ENCODE measurements at regions not wholly inside any gene's neighbourhood (a gene's known extent, or its start where the extent isn't known, plus 50 kb on each side); places are given as distances from the start of the nearest gene placed in this dataset.

- peaks cover 4% of the 10 kb centered on the region in 2 experiments for H3K9me3 ChIP-seq (ENCODE audit: control insufficient read depth in 1 of 2, insufficient read depth in 1 of 2, low read length in 2 of 2)
- H3K4me3 ChIP-seq (ENCODE audit: low read length), result no peak overlapping the region
- H3K9me3 Mint-ChIP-seq, result peaks cover 14% of the 10 kb centered on the region
- no peak overlapping the region for H3K27ac Mint-ChIP-seq
- intact Hi-C loops (cut with DNase I, micrococcal nuclease), result no loop called here
- no peak overlapping the region for H3K27ac ChIP-seq (ENCODE audit: low read depth in 1 of 2, low read length in 2 of 2)
- H3K27me3 Mint-ChIP-seq, result no peaks in the 10 kb centered on the region
- TF ChIP-seq, protein P1, sequence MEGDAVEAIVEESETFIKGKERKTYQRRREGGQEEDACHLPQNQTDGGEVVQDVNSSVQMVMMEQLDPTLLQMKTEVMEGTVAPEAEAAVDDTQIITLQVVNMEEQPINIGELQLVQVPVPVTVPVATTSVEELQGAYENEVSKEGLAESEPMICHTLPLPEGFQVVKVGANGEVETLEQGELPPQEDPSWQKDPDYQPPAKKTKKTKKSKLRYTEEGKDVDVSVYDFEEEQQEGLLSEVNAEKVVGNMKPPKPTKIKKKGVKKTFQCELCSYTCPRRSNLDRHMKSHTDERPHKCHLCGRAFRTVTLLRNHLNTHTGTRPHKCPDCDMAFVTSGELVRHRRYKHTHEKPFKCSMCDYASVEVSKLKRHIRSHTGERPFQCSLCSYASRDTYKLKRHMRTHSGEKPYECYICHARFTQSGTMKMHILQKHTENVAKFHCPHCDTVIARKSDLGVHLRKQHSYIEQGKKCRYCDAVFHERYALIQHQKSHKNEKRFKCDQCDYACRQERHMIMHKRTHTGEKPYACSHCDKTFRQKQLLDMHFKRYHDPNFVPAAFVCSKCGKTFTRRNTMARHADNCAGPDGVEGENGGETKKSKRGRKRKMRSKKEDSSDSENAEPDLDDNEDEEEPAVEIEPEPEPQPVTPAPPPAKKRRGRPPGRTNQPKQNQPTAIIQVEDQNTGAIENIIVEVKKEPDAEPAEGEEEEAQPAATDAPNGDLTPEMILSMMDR (IDR thresholded peaks at IDR 0.05), result no peak
- POLR2A ChIA-PET, result no interaction called here
- no peaks in the 10 kb centered on the region for H3K4me1 ChIP-seq (ENCODE audit: insufficient read depth, low read length)
- ATAC-seq (ENCODE audit: poor library complexity) (no peak), DNase-seq (no peak)
- H3K36me3 Mint-ChIP-seq (ENCODE audit: low read depth), result no peaks in the 10 kb centered on the region
- H3K27me3 ChIP-seq (ENCODE audit: control insufficient read depth in 1 of 2, insufficient read depth in 2 of 2, low read length in 2 of 2), result no peaks in the 10 kb centered on the region
- CTCF ChIA-PET, result no interaction called here
- no peaks in the 10 kb centered on the region for H3K36me3 ChIP-seq (ENCODE audit: insufficient read depth, low read length)
- no peak overlapping the region for H3K4me3 Mint-ChIP-seq
- no peaks in the 10 kb centered on the region for H3K4me1 Mint-ChIP-seq (ENCODE audit: low read depth)
These were observed 1296.8 kb upstream of the CDH6 start for GRCh38 chr5:29896646-29897045.

- ChIA-PET POLR2A (no interaction called here), CTCF (no interaction called here)
- intact Hi-C loops (cut with DNase I, micrococcal nuclease), result no loop called here
- DNase-seq (no peak), ATAC-seq (ENCODE audit: poor library complexity) (no peak)
- peaks cover 17% of the 10 kb centered on the region for H3K9me3 Mint-ChIP-seq
- H3K4me1 ChIP-seq (ENCODE audit: insufficient read depth, low read length), result no peaks in the 10 kb centered on the region
- no peak overlapping the region for H3K27ac Mint-ChIP-seq
- H3K4me3 ChIP-seq (ENCODE audit: low read length), result no peak overlapping the region
- H3K27ac ChIP-seq (ENCODE audit: low read depth in 1 of 2, low read length in 2 of 2), result no peak overlapping the region
- H3K27me3 Mint-ChIP-seq, result no peaks in the 10 kb centered on the region
- H3K4me1 Mint-ChIP-seq (ENCODE audit: low read depth), result no peaks in the 10 kb centered on the region
- TF ChIP-seq, protein P1 (IDR thresholded peaks at IDR 0.05), result no peak
- H3K9me3 ChIP-seq (ENCODE audit: control insufficient read depth in 1 of 2, insufficient read depth in 1 of 2, low read length in 2 of 2), result peaks cover 4% of the 10 kb centered on the region in 2 experiments
- H3K4me3 Mint-ChIP-seq, result no peak overlapping the region
- H3K27me3 ChIP-seq (ENCODE audit: control insufficient read depth in 1 of 2, insufficient read depth in 2 of 2, low read length in 2 of 2), result no peaks in the 10 kb centered on the region
- H3K36me3 ChIP-seq (ENCODE audit: insufficient read depth, low read length), result no peaks in the 10 kb centered on the region
- no peaks in the 10 kb centered on the region for H3K36me3 Mint-ChIP-seq (ENCODE audit: low read depth)
These were observed 1298.8 kb upstream of the CDH6 start for GRCh38 chr5:29894668-29895067.

- H3K27me3 Mint-ChIP-seq, result no peaks in the 10 kb centered on the region
- H3K36me3 Mint-ChIP-seq (ENCODE audit: low read depth), result no peaks in the 10 kb centered on the region
- no peak for DNase-seq
- CTCF ChIA-PET, result no interaction called here
- Histone ChIP-seq H3K27me3 (ENCODE audit: control insufficient read depth in 1 of 2, insufficient read depth in 2 of 2, low read length in 2 of 2) (no peaks in the 10 kb centered on the region), H3K4me1 (ENCODE audit: insufficient read depth, low read length) (no peaks in the 10 kb centered on the region), H3K36me3 (ENCODE audit: insufficient read depth, low read length) (no peaks in the 10 kb centered on the region), H3K9me3 (ENCODE audit: control insufficient read depth in 1 of 2, insufficient read depth in 1 of 2, low read length in 2 of 2) (peaks cover 4 to 5% of the 10 kb centered on the region in 2 experiments), H3K27ac (ENCODE audit: low read depth in 1 of 2, low read length in 2 of 2) (no peak overlapping the region), H3K4me3 (ENCODE audit: low read length) (no peak overlapping the region)
- TF ChIP-seq, protein P1 (IDR thresholded peaks at IDR 0.05), result no peak
- H3K27ac Mint-ChIP-seq, result no peak overlapping the region
- H3K9me3 Mint-ChIP-seq, result peaks cover 12% of the 10 kb centered on the region
- no peaks in the 10 kb centered on the region for H3K4me1 Mint-ChIP-seq (ENCODE audit: low read depth)
- ATAC-seq (ENCODE audit: poor library complexity), result no peak
- H3K4me3 Mint-ChIP-seq, result no peak overlapping the region
- POLR2A ChIA-PET, result no interaction called here
- intact Hi-C loops (cut with DNase I, micrococcal nuclease), result no loop called here
These were observed 1304.4 kb upstream of the CDH6 start for GRCh38 chr5:29889051-29889450.

Measured in CD4-positive, alpha-beta T cell (primary cell).